H1 (cell line): ENCODE measurements at regions not wholly inside any gene's neighbourhood (a gene's known extent, or its start where the extent isn't known, plus 50 kb on each side); places are given as distances from the start of the nearest gene placed in this dataset.

Experiments used
- CTCF ChIA-PET: fragments of 300-600 bp; sonication (Branson Sonifier 250); formaldehyde crosslinking; loops from one replicate; lab custom pipeline; 2021; ENCODE audit not compliant: partially characterized antibody; lab: Charles Lee
- POLR2A ChIA-PET: fragments of 300-600 bp; sonication (Branson Sonifier 250); formaldehyde crosslinking; loops from one replicate; lab custom pipeline; 2021; ENCODE audit warnings: inconsistent platforms; ENCODE audit not compliant: partially characterized antibody; lab: Charles Lee
- DNase-seq, 2 experiments: peaks; one replicate each; pipeline versions ENCODE4 v3.0.0 to v3.0.0-alpha.2; 2010 to 2022; ENCODE audit warnings: low spot score in 2 of 2, low read depth in 1 of 2, mixed read lengths in 1 of 2
- FAIRE-seq: peaks from 2 replicates; lab custom pipeline; 2011; peaks lifted over from hg19 to GRCh38; lab: Jason Lieb, UNC
- H2AFZ ChIP-seq: 2 replicates; pipeline ENCODE4 v1.8.1; 2012; ENCODE audit warnings: low read length, inconsistent platforms
- H2AK5ac ChIP-seq: 2 replicates; pipeline ENCODE4 v1.6.1; 2013; ENCODE audit warnings: low read depth, low read length
- H2BK120ac ChIP-seq: replicated peaks from 2 replicates; pipeline ENCODE3; 2013; ENCODE audit warnings: low read depth, low read length, inconsistent platforms
- H2BK12ac ChIP-seq: 2 replicates; pipeline ENCODE4 v1.6.1; 2013; ENCODE audit warnings: low read depth, low read length
- H2BK15ac ChIP-seq: 2 replicates; pipeline ENCODE4 v1.6.1; 2013; ENCODE audit warnings: low read length
- H2BK20ac ChIP-seq: 2 replicates; pipeline ENCODE4 v1.6.1; 2013; ENCODE audit warnings: low read length
- H2BK5ac ChIP-seq: 2 replicates; pipeline ENCODE4 v1.6.1; 2013; ENCODE audit warnings: low read depth, low read length
- H3K14ac ChIP-seq: 2 replicates; pipeline ENCODE4 v1.6.1; 2013; ENCODE audit warnings: inconsistent platforms; ENCODE audit not compliant: insufficient read length
- H3K18ac ChIP-seq: 2 replicates; pipeline ENCODE4 v1.6.1; 2013; ENCODE audit warnings: low read length; ENCODE audit errors: extremely low read depth
- H3K23ac ChIP-seq: 2 replicates; pipeline ENCODE4 v1.6.1; 2013; ENCODE audit warnings: inconsistent platforms; ENCODE audit not compliant: insufficient read length
- H3K23me2 ChIP-seq: 2 replicates; pipeline ENCODE4 v1.6.1; 2013; ENCODE audit warnings: low read depth, low read length
- H3K27ac ChIP-seq: 2 replicates; pipeline ENCODE4 v1.6.1; 2011; ENCODE audit warnings: low read depth, low read length, inconsistent platforms
- H3K27me3 ChIP-seq, 4 experiments: replicated peaks in 1 of 4; 1 replicate in 1 of 4; 2 replicates in 3 of 4; pipeline versions ENCODE4 v1.6.1 to v1.8.1; 2011 to 2013; ENCODE audit warnings: low read length in 3 of 4, mild to moderate bottlenecking in 3 of 4, inconsistent platforms in 2 of 4, mixed read lengths in 2 of 4, moderate library complexity in 1 of 4; ENCODE audit not compliant: control insufficient read depth in 3 of 4, insufficient read depth in 3 of 4; ENCODE audit errors: extremely low read depth in 1 of 4
- H3K36me3 ChIP-seq, 4 experiments: 2 replicates each; pipeline versions ENCODE4 v1.6.1 to v1.8.1; 2011 to 2013; ENCODE audit warnings: mild to moderate bottlenecking in 4 of 4, low read length in 3 of 4, moderate library complexity in 2 of 4, control low read depth in 1 of 4, inconsistent platforms in 1 of 4; ENCODE audit not compliant: insufficient read depth in 4 of 4, control insufficient read depth in 2 of 4
- H3K4ac ChIP-seq: replicated peaks from 2 replicates; pipeline ENCODE3; 2013; ENCODE audit warnings: low read length, low read depth, mixed read lengths, inconsistent platforms; ENCODE audit not compliant: insufficient read length
- H3K4me1 ChIP-seq, 4 experiments: replicated peaks in 1 of 4; 1 replicate in 1 of 4; 2 replicates in 3 of 4; pipeline versions ENCODE4 v1.6.1 to v1.8.1; 2011 to 2013; ENCODE audit warnings: low read length in 3 of 4, inconsistent platforms in 2 of 4, mixed read lengths in 1 of 4; ENCODE audit not compliant: insufficient read depth in 4 of 4, control insufficient read depth in 3 of 4
- H3K4me2 ChIP-seq, 2 experiments: 2 replicates each; pipeline versions ENCODE4 v1.6.1 to v1.8.1; 2011 to 2013; ENCODE audit warnings: low read depth in 2 of 2, low read length in 2 of 2, control low read depth in 1 of 2, inconsistent platforms in 1 of 2, mild to moderate bottlenecking in 1 of 2; ENCODE audit not compliant: insufficient read depth in 1 of 2
- H3K4me3 ChIP-seq, 4 experiments: fragments of 200-600, 300-600 bp in 1 of 4; sonication (generic), shearing (Covaris generic), sonication (Bioruptor Twin) in 1 of 4; 2 replicates each; pipeline versions ENCODE4 v1.5.1 to v1.8.1; 2011 to 2016; ENCODE audit warnings: low read length in 4 of 4, low read depth in 3 of 4, control low read depth in 2 of 4, inconsistent platforms in 2 of 4, mild to moderate bottlenecking in 2 of 4, mixed read lengths in 1 of 4, moderate library complexity in 1 of 4; ENCODE audit not compliant: insufficient read depth in 2 of 4; ENCODE audit errors: extremely low read depth in 1 of 4
- H3K56ac ChIP-seq: replicated peaks from 2 replicates; pipeline ENCODE3; 2013; ENCODE audit warnings: low read depth, mild to moderate bottlenecking, mixed read lengths, low read length, inconsistent platforms; ENCODE audit not compliant: insufficient read length
- H3K79me1 ChIP-seq: 2 replicates; pipeline ENCODE4 v1.6.1; 2013; ENCODE audit warnings: low read depth, low read length, control low read depth
- H3K79me2 ChIP-seq, 2 experiments: 2 replicates each; pipeline versions ENCODE4 v1.6.1 to v1.8.1; 2012 to 2013; ENCODE audit warnings: low read length in 2 of 2, mild to moderate bottlenecking in 2 of 2, inconsistent platforms in 1 of 2; ENCODE audit not compliant: insufficient read depth in 2 of 2, control insufficient read depth in 1 of 2
- H3K9ac ChIP-seq, 4 experiments: replicated peaks in 1 of 4; 1 replicate in 1 of 4; 2 replicates in 3 of 4; pipeline versions ENCODE4 v1.6.1 to v1.8.1; 2011 to 2013; ENCODE audit warnings: low read depth in 3 of 4, low read length in 3 of 4, control low read depth in 2 of 4, mild to moderate bottlenecking in 2 of 4, moderate library complexity in 2 of 4, inconsistent platforms in 1 of 4; ENCODE audit errors: extremely low read depth in 1 of 4
- H3K9me3 ChIP-seq, 2 experiments: 2 replicates each; pipeline versions ENCODE4 v1.6.1 to v1.8.1; 2012 to 2013; ENCODE audit warnings: mild to moderate bottlenecking in 2 of 2, moderate library complexity in 2 of 2, control low read depth in 1 of 2, inconsistent platforms in 1 of 2, low read depth in 1 of 2, low read length in 1 of 2, mixed read lengths in 1 of 2; ENCODE audit not compliant: insufficient read depth in 2 of 2
- H4K20me1 ChIP-seq, 2 experiments: replicated peaks in 1 of 2; 2 replicates each; pipeline versions ENCODE3 to v1.8.1; 2011 to 2013; ENCODE audit warnings: inconsistent platforms in 2 of 2, low read length in 2 of 2, mild to moderate bottlenecking in 1 of 2; ENCODE audit not compliant: insufficient read depth in 2 of 2, control insufficient read depth in 1 of 2
- H4K5ac ChIP-seq: 2 replicates; pipeline ENCODE4 v1.6.1; 2013; ENCODE audit warnings: low read length, low read depth, mixed read lengths, inconsistent platforms; ENCODE audit not compliant: insufficient read length
- H4K8ac ChIP-seq: 2 replicates; pipeline ENCODE4 v1.8.0; 2013; ENCODE audit warnings: mild to moderate bottlenecking, moderate library complexity, low read length, inconsistent platforms; ENCODE audit not compliant: insufficient read depth; ENCODE audit errors: extremely low read depth
- H4K91ac ChIP-seq: replicated peaks from 2 replicates; pipeline ENCODE3; 2013; ENCODE audit warnings: low read length, mixed read lengths, inconsistent platforms; ENCODE audit not compliant: insufficient read length
- GTF2F1 ChIP-seq: IDR thresholded peaks from 2 replicates; pipeline ENCODE4 v1.6.1; 2012; ENCODE audit warnings: low read depth, low read length, improper control_type of control experiment, borderline replicate concordance
- SP2 ChIP-seq: IDR thresholded peaks from 2 replicates; pipeline ENCODE4 v1.6.1; 2012; ENCODE audit warnings: mild to moderate bottlenecking, low read length, inconsistent platforms
- TEAD4 ChIP-seq: IDR thresholded peaks from 2 replicates; pipeline ENCODE4 v1.6.1; 2012; ENCODE audit warnings: low read depth, low read length, inconsistent platforms, mixed read lengths
- WGBS, 2 experiments: shearing (Covaris generic) in 1 of 2; methylation state at CpG; one replicate each; pipeline versions ENCODE4 v1.1.6 to v1.1.7; 2013 to 2015; ENCODE audit warnings: low lambda C conversion rate in 2 of 2, mixed read lengths in 2 of 2, inconsistent platforms in 1 of 2, low coverage in 1 of 2, missing lambda C conversion rate in 1 of 2; ENCODE audit not compliant: insufficient replicate concordance in 2 of 2, insufficient coverage in 1 of 2, insufficient read length in 1 of 2; ENCODE audit errors: extremely low coverage in 1 of 2, missing lambda C conversion rate in 1 of 2; 5-methylcytosine and 5-hydroxymethylcytosine counted together

DNA sequence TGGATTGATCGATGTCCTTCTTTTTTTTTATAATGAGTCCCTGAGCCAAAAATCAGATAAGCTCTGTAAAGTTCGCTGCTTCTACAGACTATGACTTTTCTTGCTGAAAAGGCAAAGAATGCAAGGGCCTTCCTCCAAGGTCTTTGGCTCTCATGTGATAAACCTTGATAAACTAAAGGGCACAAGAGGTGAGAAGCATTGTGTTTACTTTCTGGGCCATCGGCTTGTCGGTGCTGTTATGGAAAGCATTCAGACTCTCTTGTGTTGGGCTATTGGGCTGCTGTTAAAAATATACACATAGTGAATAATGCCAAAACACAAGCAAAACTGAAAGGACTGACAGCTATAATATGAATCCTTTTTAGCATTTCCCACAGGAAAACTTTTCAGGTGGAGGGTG, 472.4 kb upstream of the SPHKAP start:
- DNase-seq (no peak), FAIRE-seq (no peak)
- no peak overlapping the region for H4K8ac ChIP-seq
- no peak overlapping the region for H3K4ac ChIP-seq
- no peak overlapping the region for H2BK12ac ChIP-seq
- no peaks in the 10 kb centered on the region for H3K36me3 ChIP-seq
- TF ChIP-seq GTF2F1 (no peak), SP2 (no peak), TEAD4 (no peak)
- no peak overlapping the region for H2AFZ ChIP-seq
- no peak overlapping the region for H3K4me3 ChIP-seq
- ChIA-PET CTCF (interaction anchor here (0.6 to 2.0 kb wide), 3 partner anchors 335 to 766 kb away, joined by 3 to 8 read pairs (median 5); no protein-coding TSS in a partner anchor), POLR2A (no interaction called here)
- no peak overlapping the region for H2BK120ac ChIP-seq
- no peaks in the 10 kb centered on the region; the same call in 1 of the 2 replicates for H3K23me2 ChIP-seq
- no peaks in the 10 kb centered on the region for H3K79me1 ChIP-seq
- WGBS, 2 experiments: 89% methylated on average over 4 of the region's 4 CpGs; no CpG with 5 or more reads in 1 of the 2 experiments
- no peak overlapping the region for H4K5ac ChIP-seq
- H3K4me2 ChIP-seq: no peak overlapping the region
- no peak overlapping the region for H2BK15ac ChIP-seq
- no peaks in the 10 kb centered on the region for H3K79me2 ChIP-seq
- no peak overlapping the region for H3K18ac ChIP-seq
- no peaks in the 10 kb centered on the region for H3K9me3 ChIP-seq
- H2BK5ac ChIP-seq: no peak overlapping the region
- H3K4me1 ChIP-seq: no peaks in the 10 kb centered on the region
- H2BK20ac ChIP-seq: no peak overlapping the region
- no peaks in the 10 kb centered on the region for H4K20me1 ChIP-seq
- H3K23ac ChIP-seq: no peak overlapping the region
- no peak overlapping the region for H3K14ac ChIP-seq
- no peaks in the 10 kb centered on the region for H3K27me3 ChIP-seq
- no peak overlapping the region for H3K9ac ChIP-seq
- no peak overlapping the region for H4K91ac ChIP-seq
- H2AK5ac ChIP-seq: no peak overlapping the region
- H3K56ac ChIP-seq: no peak overlapping the region
- no peak overlapping the region for H3K27ac ChIP-seq
